Calu3 (cell line): ENCODE measurements at regions not wholly inside any gene's neighbourhood (a gene's known extent, or its start where the extent isn't known, plus 50 kb on each side); places are given as distances from the start of the nearest gene placed in this dataset.

Experiments
- BruUV-seq: library from RNA; stranded (reverse); fragments of 400-500 nt; replicated peaks from 2 replicates; lab custom pipeline; 2021; lab: Mats Ljungman, UMichigan
- CTCF ChIA-PET: fragments of 300-600 bp; sonication (Branson Sonifier 250); formaldehyde crosslinking; loops from one replicate; lab custom pipeline; 2022; ENCODE audit warnings: antibody characterized with exemption; lab: Charles Lee
- DNase-seq: peaks from one replicate; pipeline ENCODE4 v3.0.0; 2022
- H3K27ac Mint-ChIP-seq: one replicate; pipeline ENCODE4 v1.8.0; 2022; ENCODE audit warnings: mixed read lengths; ENCODE audit not compliant: unreplicated experiment
- H3K27me3 Mint-ChIP-seq: one replicate; pipeline ENCODE4 v1.8.0; 2022; ENCODE audit warnings: mixed read lengths; ENCODE audit not compliant: unreplicated experiment
- H3K36me3 Mint-ChIP-seq: one replicate; pipeline ENCODE4 v1.8.0; 2022; ENCODE audit warnings: mild to moderate bottlenecking, moderate library complexity, mixed read lengths; ENCODE audit not compliant: insufficient read depth, unreplicated experiment
- H3K4me1 Mint-ChIP-seq: one replicate; pipeline ENCODE4 v1.8.0; 2022; ENCODE audit warnings: mild to moderate bottlenecking, low read depth, mixed read lengths; ENCODE audit not compliant: unreplicated experiment
- H3K4me3 Mint-ChIP-seq: one replicate; pipeline ENCODE4 v1.8.0; 2022; ENCODE audit warnings: mild to moderate bottlenecking, low read depth, moderate library complexity, mixed read lengths; ENCODE audit not compliant: unreplicated experiment
- H3K9me3 Mint-ChIP-seq: one replicate; pipeline ENCODE4 v1.8.0; 2022; ENCODE audit warnings: low read depth, mixed read lengths; ENCODE audit not compliant: unreplicated experiment
- intact Hi-C: fragments of 100-400 bp; cut with micrococcal nuclease; formaldehyde crosslinking; loops from one replicate; pipeline ENCODE4 v1.10.0; 2022; ENCODE audit not compliant: unreplicated experiment
- TF ChIP-seq, protein P1 (sequence below): fragments of 200-600 bp; IDR thresholded peaks from one replicate; pipeline ENCODE4 v1.8.0; 2022; ENCODE audit warnings: antibody characterized with exemption; ENCODE audit not compliant: unreplicated experiment

DNA sequence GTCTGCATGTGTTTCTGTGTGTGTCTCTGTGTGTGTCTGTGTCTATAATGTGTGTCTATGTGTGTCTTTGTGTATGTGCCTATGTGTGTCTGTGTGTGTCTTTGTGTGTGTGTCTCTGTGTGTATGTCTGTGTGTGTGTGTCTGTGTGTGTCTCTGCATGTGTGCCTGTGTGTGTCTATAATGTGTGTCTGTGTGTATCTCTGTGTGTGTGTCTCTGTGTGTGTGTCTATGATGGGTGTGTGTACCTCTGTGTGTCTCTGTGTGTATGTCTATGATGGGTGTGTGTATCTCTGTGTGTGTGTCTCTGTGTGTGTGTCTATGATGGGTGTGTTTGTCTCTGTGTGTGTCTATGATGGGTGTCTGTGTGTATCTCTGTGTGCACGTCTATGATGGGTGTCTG is 126.2 kb upstream of the GPC1 start:
- intact Hi-C loops, result loop anchor here (10.0 kb wide), 1 partner anchor 126 kb away; the partner anchor contains the start of gene GPC1
- peaks cover 10% of the 10 kb centered on the region for H3K27me3 Mint-ChIP-seq
- DNase-seq, result no peak
- H3K9me3 Mint-ChIP-seq, result no peaks in the 10 kb centered on the region
- no peaks in the 10 kb centered on the region for H3K36me3 Mint-ChIP-seq
- no peaks in the 10 kb centered on the region for H3K4me1 Mint-ChIP-seq
- CTCF ChIA-PET, result no interaction called here
- H3K4me3 Mint-ChIP-seq, result no peak overlapping the region
- BruUV-seq, result no TSS peak
- TF ChIP-seq, protein P1, sequence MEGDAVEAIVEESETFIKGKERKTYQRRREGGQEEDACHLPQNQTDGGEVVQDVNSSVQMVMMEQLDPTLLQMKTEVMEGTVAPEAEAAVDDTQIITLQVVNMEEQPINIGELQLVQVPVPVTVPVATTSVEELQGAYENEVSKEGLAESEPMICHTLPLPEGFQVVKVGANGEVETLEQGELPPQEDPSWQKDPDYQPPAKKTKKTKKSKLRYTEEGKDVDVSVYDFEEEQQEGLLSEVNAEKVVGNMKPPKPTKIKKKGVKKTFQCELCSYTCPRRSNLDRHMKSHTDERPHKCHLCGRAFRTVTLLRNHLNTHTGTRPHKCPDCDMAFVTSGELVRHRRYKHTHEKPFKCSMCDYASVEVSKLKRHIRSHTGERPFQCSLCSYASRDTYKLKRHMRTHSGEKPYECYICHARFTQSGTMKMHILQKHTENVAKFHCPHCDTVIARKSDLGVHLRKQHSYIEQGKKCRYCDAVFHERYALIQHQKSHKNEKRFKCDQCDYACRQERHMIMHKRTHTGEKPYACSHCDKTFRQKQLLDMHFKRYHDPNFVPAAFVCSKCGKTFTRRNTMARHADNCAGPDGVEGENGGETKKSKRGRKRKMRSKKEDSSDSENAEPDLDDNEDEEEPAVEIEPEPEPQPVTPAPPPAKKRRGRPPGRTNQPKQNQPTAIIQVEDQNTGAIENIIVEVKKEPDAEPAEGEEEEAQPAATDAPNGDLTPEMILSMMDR, result no peak
- no peak overlapping the region for H3K27ac Mint-ChIP-seq

GRCh38 chr2:240310201-240310600 is 125.3 kb upstream of the GPC1 start:
- no peaks in the 10 kb centered on the region for H3K9me3 Mint-ChIP-seq
- intact Hi-C loops, result no loop called here
- no peaks in the 10 kb centered on the region for H3K36me3 Mint-ChIP-seq
- H3K27me3 Mint-ChIP-seq, result peaks cover 10% of the 10 kb centered on the region
- CTCF ChIA-PET, result no interaction called here
- BruUV-seq, result no TSS peak
- DNase-seq, result no peak
- no peak overlapping the region for H3K27ac Mint-ChIP-seq
- TF ChIP-seq, protein P1, result no peak
- no peak overlapping the region for H3K4me3 Mint-ChIP-seq
- H3K4me1 Mint-ChIP-seq, result no peaks in the 10 kb centered on the region

GRCh38 chr2:240310645-240311044 is 124.8 kb upstream of the GPC1 start:
- TF ChIP-seq, protein P1, result no peak
- Mint-ChIP-seq H3K27me3 (peaks cover 11% of the 10 kb centered on the region), H3K4me3 (no peak overlapping the region), H3K4me1 (no peaks in the 10 kb centered on the region), H3K27ac (no peak overlapping the region), H3K36me3 (no peaks in the 10 kb centered on the region), H3K9me3 (no peaks in the 10 kb centered on the region)
- DNase-seq, result no peak
- no TSS peak for BruUV-seq
- intact Hi-C loops, result no loop called here
- CTCF ChIA-PET, result no interaction called here

DNA sequence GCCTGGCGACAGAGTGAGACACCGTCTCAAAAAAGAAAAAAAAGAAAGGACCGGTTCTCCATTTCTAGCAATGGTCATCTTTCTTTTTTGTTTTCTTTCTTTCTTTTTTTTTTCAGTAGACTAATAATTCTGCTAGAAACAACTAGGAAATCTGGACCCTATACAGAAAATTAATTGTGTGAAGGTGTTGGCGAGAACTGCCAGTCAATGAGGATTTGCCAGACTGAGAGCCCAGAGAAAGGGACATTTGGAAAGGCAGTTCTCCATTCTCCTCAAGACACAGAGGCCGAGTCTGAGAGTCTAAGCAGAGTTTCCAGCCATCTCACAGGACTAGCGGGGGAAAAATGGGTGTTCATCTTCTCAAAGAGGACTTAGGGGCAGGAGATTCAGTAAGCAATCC is 123.6 kb upstream of the GPC1 start:
- Mint-ChIP-seq H3K36me3 (no peaks in the 10 kb centered on the region), H3K4me1 (no peaks in the 10 kb centered on the region), H3K27me3 (peaks cover 22% of the 10 kb centered on the region), H3K4me3 (no peak overlapping the region), H3K9me3 (no peaks in the 10 kb centered on the region), H3K27ac (no peak overlapping the region)
- intact Hi-C loops, result no loop called here
- no peak for DNase-seq
- BruUV-seq, result no TSS peak
- CTCF ChIA-PET, result no interaction called here
- TF ChIP-seq, protein P1, result no peak
